IMR-90 (cell line): ENCODE measurements at regions not wholly inside any gene's neighbourhood (a gene's known extent, or its start where the extent isn't known, plus 50 kb on each side); places are given as distances from the start of the nearest gene placed in this dataset.

Source experiments
- ATAC-seq: fragments of 200-7000 bp; cut with Tn5 transposase; 2 replicates; pipeline ENCODE4 v1.9.1; 2020; ENCODE audit warnings: low read depth, mild to moderate bottlenecking, moderate library complexity
- BruUV-seq: library from RNA; stranded (reverse); fragments of 400-500 nt; replicated peaks from 2 replicates; lab custom pipeline; 2021; lab: Mats Ljungman, UMichigan
- CTCF ChIA-PET: fragments of 300-600 bp; formaldehyde crosslinking; extraction: SDS; loops from one replicate; lab custom pipeline; 2021; ENCODE audit warnings: antibody characterized with exemption; lab: Yijun Ruan, JAX
- POLR2A ChIA-PET: fragments of 300-600 bp; sonication (Branson Sonifier 250); formaldehyde crosslinking; loops from one replicate; lab custom pipeline; 2022; ENCODE audit warnings: antibody characterized with exemption; ENCODE audit not compliant: unreplicated experiment; lab: Charles Lee
- DNase-seq: peaks from one replicate; pipeline ENCODE4 v3.0.0; 2013
- H2AFZ ChIP-seq: replicated peaks from 2 replicates; pipeline ENCODE3; 2013; ENCODE audit warnings: low read length, mild to moderate bottlenecking; ENCODE audit not compliant: poor library complexity
- H2AK5ac ChIP-seq: 2 replicates; pipeline ENCODE4 v1.6.1; 2013; ENCODE audit warnings: low read depth, low read length, inconsistent platforms
- H2AK9ac ChIP-seq: replicated peaks from 2 replicates; pipeline ENCODE3; 2013; ENCODE audit warnings: mild to moderate bottlenecking, low read depth, low read length, moderate library complexity; ENCODE audit not compliant: poor library complexity
- H2BK120ac ChIP-seq: 2 replicates; pipeline ENCODE4 v1.6.1; 2013; ENCODE audit warnings: low read depth, low read length, inconsistent platforms
- H2BK15ac ChIP-seq: 3 replicates; pipeline ENCODE4 v1.6.1; 2013; ENCODE audit warnings: low read depth, low read length, inconsistent platforms
- H2BK20ac ChIP-seq: 2 replicates; pipeline ENCODE4 v1.6.1; 2013; ENCODE audit warnings: low read depth, mild to moderate bottlenecking, inconsistent platforms, low read length, moderate library complexity
- H2BK5ac ChIP-seq: 2 replicates; pipeline ENCODE4 v1.6.1; 2013; ENCODE audit warnings: mild to moderate bottlenecking, low read depth, low read length, inconsistent platforms; ENCODE audit not compliant: poor library complexity, severe bottlenecking
- H3K14ac ChIP-seq: replicated peaks from 2 replicates; pipeline ENCODE4 v1.6.1; 2013; ENCODE audit warnings: low read depth, low read length, inconsistent platforms
- H3K18ac ChIP-seq: 2 replicates; pipeline ENCODE4 v1.6.1; 2013; ENCODE audit warnings: low read depth, low read length, control low read depth
- H3K23ac ChIP-seq: 2 replicates; pipeline ENCODE4 v1.6.1; 2013; ENCODE audit warnings: low read depth, low read length, inconsistent platforms
- H3K27ac ChIP-seq: 2 replicates; pipeline ENCODE4 v1.5.1; 2013; ENCODE audit warnings: mild to moderate bottlenecking, control low read depth, low read length; ENCODE audit not compliant: insufficient read depth
- H3K27me3 ChIP-seq: 2 replicates; pipeline ENCODE4 v1.6.1; 2013; ENCODE audit warnings: low read length; ENCODE audit not compliant: control insufficient read depth, insufficient read depth
- H3K36me3 ChIP-seq: 2 replicates; pipeline ENCODE4 v1.6.1; 2013; ENCODE audit warnings: low read length, mixed read lengths; ENCODE audit not compliant: control insufficient read depth, insufficient read depth
- H3K4ac ChIP-seq: 2 replicates; pipeline ENCODE4 v1.6.1; 2013; ENCODE audit warnings: low read depth, low read length, inconsistent platforms
- H3K4me1 ChIP-seq: 2 replicates; pipeline ENCODE4 v1.6.1; 2013; ENCODE audit warnings: low read length, mixed read lengths; ENCODE audit not compliant: control insufficient read depth, insufficient read depth
- H3K4me2 ChIP-seq: 2 replicates; pipeline ENCODE4 v1.6.1; 2013; ENCODE audit warnings: low read depth, mild to moderate bottlenecking, control low read depth, low read length, moderate library complexity
- H3K4me3 ChIP-seq: 2 replicates; pipeline ENCODE4 v1.5.1; 2013; ENCODE audit warnings: low read depth, mild to moderate bottlenecking, control low read depth, low read length, moderate library complexity; ENCODE audit not compliant: insufficient read depth
- H3K56ac ChIP-seq: 2 replicates; pipeline ENCODE4 v1.6.1; 2013; ENCODE audit warnings: low read length, inconsistent platforms; ENCODE audit not compliant: insufficient read depth; ENCODE audit errors: extremely low read depth
- H3K79me1 ChIP-seq, 2 experiments: 2 replicates each; pipeline ENCODE4 v1.6.1; 2013; ENCODE audit warnings: low read length in 2 of 2, inconsistent platforms in 1 of 2, low read depth in 1 of 2
- H3K9ac ChIP-seq: 2 replicates; pipeline ENCODE4 v1.6.1; 2013; ENCODE audit warnings: low read depth, low read length, control low read depth
- H3K9me1 ChIP-seq: 2 replicates; pipeline ENCODE4 v1.6.1; 2013; ENCODE audit warnings: low read length, inconsistent platforms; ENCODE audit not compliant: insufficient read depth
- H3K9me3 ChIP-seq: 2 replicates; pipeline ENCODE4 v1.6.1; 2013; ENCODE audit warnings: low read length; ENCODE audit not compliant: control insufficient read depth, insufficient read depth
- H4K20me1 ChIP-seq: 2 replicates; pipeline ENCODE4 v1.6.1; 2013; ENCODE audit warnings: low read length, inconsistent platforms; ENCODE audit not compliant: insufficient read depth
- H4K5ac ChIP-seq: 2 replicates; pipeline ENCODE4 v1.6.1; 2013; ENCODE audit warnings: mild to moderate bottlenecking, low read depth, low read length, control low read depth
- H4K8ac ChIP-seq, 2 experiments: 2 replicates each; pipeline ENCODE4 v1.6.1; 2013; ENCODE audit warnings: low read depth in 2 of 2, low read length in 2 of 2, control low read depth in 1 of 2, inconsistent platforms in 1 of 2
- H4K91ac ChIP-seq: 2 replicates; pipeline ENCODE4 v1.6.1; 2013; ENCODE audit warnings: low read depth, low read length, inconsistent platforms; ENCODE audit not compliant: insufficient read depth
- MAFK ChIP-seq: IDR thresholded peaks from 2 replicates; pipeline ENCODE4 v1.6.1; 2012; ENCODE audit warnings: low read depth, low read length, improper control_type of control experiment
- NFE2L2 ChIP-seq: fragments of 150-350 bp; IDR thresholded peaks from 2 replicates; pipeline ENCODE4 v1.6.1; 2016; ENCODE audit warnings: low read depth, mild to moderate bottlenecking, low read length
- WGBS, 2 experiments: methylation state at CpG; one replicate each; pipeline versions ENCODE4 v1.1.5 to v1.1.7; 2013; ENCODE audit warnings: missing lambda C conversion rate in 2 of 2; ENCODE audit not compliant: insufficient read length in 1 of 2; ENCODE audit errors: extremely low coverage in 2 of 2; 5-methylcytosine and 5-hydroxymethylcytosine counted together
- dilution Hi-C: fragments of 300-500 bp; cut with HindIII; formaldehyde crosslinking; loops from one replicate; pipeline ENCODE4 v1.14.3; 2018; ENCODE audit warnings: low sequenced_read_pairs; ENCODE audit not compliant: unreplicated experiment
- in situ Hi-C: fragments of 300-500 bp; cut with MboI; formaldehyde crosslinking; loops from 3 replicates; pipeline ENCODE4 v1.14.3; 2019; ENCODE audit warnings: low sequenced_read_pairs, inconsistent platforms, mixed read lengths
- intact Hi-C: fragments of 100-400 bp; cut with micrococcal nuclease; formaldehyde crosslinking; loops from 2 replicates; pipeline ENCODE4 v1.10.0; 2022

- no peaks in the 10 kb centered on the region for H3K27me3 ChIP-seq
- no peak overlapping the region for H4K8ac ChIP-seq
- no CpG with 5 or more reads among the region's 3 CpGs for WGBS, 2 experiments
- no peaks in the 10 kb centered on the region for H3K79me1 ChIP-seq
- no peak overlapping the region for H2AK9ac ChIP-seq
- H2BK120ac ChIP-seq: no peak overlapping the region
- no peak overlapping the region for H4K91ac ChIP-seq
- in situ Hi-C loops (no loop called here), intact Hi-C loops (no loop called here), dilution Hi-C loops (no loop called here)
- H3K9me1 ChIP-seq: 0 out of 2 replicates have a peak, but pooled peaks cover 2% of the 10 kb centered on the region
- no peak overlapping the region for H2AK5ac ChIP-seq
- ChIA-PET POLR2A (no interaction called here), CTCF (no interaction called here)
- no peak overlapping the region for H2BK15ac ChIP-seq
- no peak overlapping the region for H3K14ac ChIP-seq
- no peaks in the 10 kb centered on the region for H3K9me3 ChIP-seq
- H3K4me1 ChIP-seq: peaks cover 4% of the 10 kb centered on the region; the same call in 1 of the 2 replicates
- no peak overlapping the region for H3K4ac ChIP-seq
- ATAC-seq: no peak
- no peak overlapping the region for H2BK20ac ChIP-seq
- no peak overlapping the region for H3K9ac ChIP-seq
- no peak overlapping the region for H2BK5ac ChIP-seq
- TF ChIP-seq NFE2L2: peak; percentile 60; the same call in 1 of the 2 replicates
- no peak for TF ChIP-seq MAFK
- H4K20me1 ChIP-seq: no peaks in the 10 kb centered on the region
- DNase-seq: peak; percentile 29
- H2AFZ ChIP-seq: no peak overlapping the region
- no peak overlapping the region for H3K4me3 ChIP-seq
- H3K23ac ChIP-seq: no peak overlapping the region
- no TSS peak for BruUV-seq
- H3K36me3 ChIP-seq: no peaks in the 10 kb centered on the region
- no peak overlapping the region for H3K18ac ChIP-seq
- no peak overlapping the region for H3K4me2 ChIP-seq
- no peak overlapping the region for H3K56ac ChIP-seq
- no peak overlapping the region for H3K27ac ChIP-seq
- H4K5ac ChIP-seq: no peak overlapping the region
Observed at GRCh38 chr12:98402091-98402490, 113.3 kb upstream of the TMPO start.
